NCI-H1694 (cell line): ENCODE measurements at regions not wholly inside any gene's neighbourhood (a gene's known extent, or its start where the extent isn't known, plus 50 kb on each side); places are given as distances from the start of the nearest gene placed in this dataset.

ENCODE experiments used
- DNase-seq: peaks from one replicate; lab custom pipeline; 2025; lab: John Stamatoyannopoulos, UW

DNA sequence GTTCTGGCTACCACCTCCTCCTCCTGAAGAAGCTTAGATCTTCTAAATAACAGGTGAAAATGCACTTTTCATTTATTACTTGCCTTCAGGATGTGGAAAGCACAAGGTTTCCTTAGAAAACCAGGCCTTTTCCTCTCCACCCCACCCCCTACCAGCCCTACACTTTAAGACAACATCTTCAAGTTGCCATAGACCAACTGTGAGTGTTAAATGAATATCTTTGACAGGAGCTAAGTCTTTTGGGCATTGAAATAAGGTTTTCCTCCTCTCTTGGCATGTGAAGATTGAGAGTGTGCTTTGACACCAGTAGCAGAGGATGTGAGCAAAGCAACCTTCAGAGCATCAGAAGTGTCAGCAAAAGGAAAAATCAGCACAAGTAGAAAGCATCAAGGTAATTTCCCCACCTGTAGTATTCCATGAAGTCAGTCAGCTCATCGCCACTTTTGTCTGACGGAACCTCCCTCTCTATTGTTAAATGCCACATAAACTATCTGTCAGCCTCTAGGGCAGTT lies 532.3 kb upstream of the MMS22L start:
- no peak for DNase-seq

GRCh38 chr6:97816526-97816925 lies 533.5 kb upstream of the MMS22L start:
- DNase-seq = no peak

GRCh38 chr6:97819710-97820109 lies 536.7 kb upstream of the MMS22L start:
- DNase-seq = no peak

DNA sequence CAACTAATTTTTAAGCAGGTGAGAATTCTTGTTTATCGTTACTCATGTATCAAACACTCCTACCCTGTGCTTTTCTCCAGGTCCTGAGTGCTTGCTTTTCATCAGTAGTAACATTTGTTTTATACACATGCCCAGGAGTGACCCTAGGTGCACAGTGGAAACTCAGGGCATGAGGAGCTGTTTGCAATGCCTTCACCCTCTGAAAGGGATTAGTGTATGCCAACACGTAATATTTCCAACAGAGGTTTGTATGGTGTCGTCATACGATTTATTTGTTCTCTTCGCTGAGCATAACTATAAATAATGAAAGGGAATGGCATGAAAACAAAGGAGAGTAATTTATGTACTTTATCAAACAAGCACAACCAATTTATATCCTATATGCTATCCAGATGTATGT lies 537.4 kb upstream of the MMS22L start:
- no peak for DNase-seq

GRCh38 chr6:97822632-97823031 lies 539.6 kb upstream of the MMS22L start:
- no peak for DNase-seq

DNA sequence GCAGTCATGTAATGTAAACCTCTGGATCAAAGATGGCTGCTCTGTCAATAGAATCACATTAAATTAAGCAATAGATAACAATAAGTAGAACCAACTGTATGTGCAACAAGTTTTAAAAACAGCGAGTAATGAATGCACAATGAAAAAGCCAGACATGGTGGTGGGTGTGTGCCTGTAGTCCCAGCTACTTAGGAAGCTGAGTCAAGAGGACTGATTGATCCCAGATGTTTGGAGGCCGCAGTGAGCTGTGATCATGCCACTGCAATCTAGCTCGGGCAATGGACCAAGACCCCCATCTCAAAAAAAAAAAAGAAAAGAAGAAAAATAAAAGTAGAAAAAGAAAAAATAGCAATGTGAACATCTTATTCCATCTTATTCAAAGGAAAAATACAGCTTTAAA lies 558.7 kb upstream of the MMS22L start:
- DNase-seq = no peak

GRCh38 chr6:97842521-97842920 lies 559.5 kb upstream of the MMS22L start:
- DNase-seq = no peak

- no peak for DNase-seq
Measured at GRCh38 chr6:97849390-97849789, 566.4 kb upstream of the MMS22L start.

GRCh38 chr6:97850458-97851212 lies 567.6 kb upstream of the MMS22L start:
- no peak for DNase-seq

GRCh38 chr6:97863697-97864096 lies 580.7 kb upstream of the MMS22L start:
- no peak for DNase-seq

DNA sequence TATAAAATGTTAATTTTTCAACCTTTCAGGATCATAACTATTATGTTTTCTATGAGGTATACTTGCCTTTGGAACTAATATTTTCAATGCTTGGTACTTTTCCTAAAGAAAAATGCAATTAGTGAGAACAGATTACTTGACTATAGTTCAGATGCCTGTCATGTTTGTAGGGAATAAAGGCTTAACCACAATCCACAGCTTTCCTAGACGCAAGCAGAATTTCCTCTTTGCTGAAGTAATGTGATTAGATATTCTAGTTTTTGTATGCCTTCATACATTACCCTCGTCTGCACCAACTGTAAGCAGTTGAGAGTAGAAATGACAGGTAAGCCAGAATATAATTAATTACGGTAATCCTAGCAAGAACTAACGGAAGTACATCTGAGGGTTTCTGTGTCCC lies 581.4 kb upstream of the MMS22L start:
- DNase-seq = no peak

GRCh38 chr6:97864826-97865225 lies 581.8 kb upstream of the MMS22L start:
- no peak for DNase-seq

GRCh38 chr6:97865612-97866011 lies 582.6 kb upstream of the MMS22L start:
- no peak for DNase-seq

DNA sequence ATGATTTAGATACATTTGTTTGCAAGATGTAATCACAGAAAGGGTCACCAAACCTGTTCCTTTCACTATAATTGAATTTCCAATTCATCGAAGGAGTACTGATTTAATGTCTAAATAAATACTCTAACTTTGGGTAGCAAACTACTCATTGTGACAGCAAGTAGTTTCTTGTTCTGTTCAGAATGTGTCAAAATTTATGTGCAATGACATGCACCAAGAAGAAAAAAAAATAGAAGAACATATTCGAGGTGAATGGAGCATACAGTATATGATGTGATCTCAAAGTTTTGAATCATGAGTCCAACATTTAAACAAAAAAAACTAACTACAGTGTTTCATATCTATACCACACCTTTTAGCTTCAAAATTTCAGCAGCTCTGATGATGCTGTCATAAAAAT lies 583.6 kb upstream of the MMS22L start:
- DNase-seq = no peak

DNA sequence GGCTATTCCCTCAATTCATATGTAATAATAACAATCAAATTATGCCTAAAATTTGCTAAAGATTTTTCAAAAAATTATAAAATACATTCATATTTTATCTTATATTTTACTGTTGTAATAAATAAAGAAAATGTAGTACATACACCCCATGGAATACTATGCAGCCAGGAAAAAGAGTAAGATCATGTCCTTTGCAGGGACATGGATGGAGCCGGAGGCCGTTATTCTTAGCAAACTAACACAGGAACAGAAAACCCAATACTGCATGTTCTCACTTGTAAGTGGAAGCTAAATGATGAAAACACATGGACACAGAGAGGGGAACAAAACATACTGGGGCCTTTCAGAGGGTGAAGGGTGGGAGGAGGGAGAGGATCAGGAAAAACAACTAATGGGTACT lies 584.2 kb upstream of the MMS22L start:
- DNase-seq = no peak

DNA sequence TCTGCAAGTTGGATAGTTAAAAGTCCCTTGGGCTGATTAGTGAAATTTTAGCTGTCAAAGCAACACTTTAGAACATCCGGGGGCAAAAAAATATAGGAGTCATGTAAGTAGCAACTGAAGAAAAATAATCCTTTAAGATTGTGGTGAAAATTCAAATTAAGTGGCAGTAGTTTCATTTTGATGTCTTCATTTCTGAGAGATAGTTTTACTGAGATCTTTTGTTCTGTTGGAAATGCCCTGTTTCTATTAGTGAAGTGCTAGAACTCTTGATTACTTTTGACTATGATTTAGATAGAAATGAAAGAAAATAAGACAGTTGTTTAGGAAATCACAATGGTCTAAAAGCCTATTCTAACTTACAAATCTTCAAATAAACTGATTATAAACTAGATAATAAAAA lies 587.3 kb upstream of the MMS22L start:
- no peak for DNase-seq

- no peak for DNase-seq
Measured at GRCh38 chr6:97876711-97877110, 593.7 kb upstream of the MMS22L start.

GRCh38 chr6:97882755-97883154 lies 599.7 kb upstream of the MMS22L start:
- no peak for DNase-seq

DNA sequence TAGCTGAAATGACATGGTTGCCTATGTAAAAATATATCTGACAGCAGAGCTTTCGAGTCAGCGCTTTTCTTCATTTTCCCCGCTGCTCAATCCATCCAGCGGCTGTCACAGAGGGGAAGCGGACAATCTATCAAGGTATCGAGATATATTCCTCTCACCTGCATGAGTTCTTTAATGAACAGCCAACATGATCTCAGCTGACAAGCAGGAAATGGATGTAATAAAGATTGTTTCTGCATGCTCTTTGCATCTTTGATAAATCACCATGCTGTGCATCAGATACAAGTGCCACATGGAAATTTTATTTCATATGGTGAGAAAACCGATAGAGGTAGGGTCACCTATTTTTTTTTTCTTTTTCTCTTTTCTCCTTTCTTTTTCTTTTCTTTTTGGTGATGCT lies 602.3 kb upstream of the MMS22L start:
- no peak for DNase-seq

GRCh38 chr6:97885828-97886227 lies 602.8 kb upstream of the MMS22L start:
- DNase-seq = no peak

DNA sequence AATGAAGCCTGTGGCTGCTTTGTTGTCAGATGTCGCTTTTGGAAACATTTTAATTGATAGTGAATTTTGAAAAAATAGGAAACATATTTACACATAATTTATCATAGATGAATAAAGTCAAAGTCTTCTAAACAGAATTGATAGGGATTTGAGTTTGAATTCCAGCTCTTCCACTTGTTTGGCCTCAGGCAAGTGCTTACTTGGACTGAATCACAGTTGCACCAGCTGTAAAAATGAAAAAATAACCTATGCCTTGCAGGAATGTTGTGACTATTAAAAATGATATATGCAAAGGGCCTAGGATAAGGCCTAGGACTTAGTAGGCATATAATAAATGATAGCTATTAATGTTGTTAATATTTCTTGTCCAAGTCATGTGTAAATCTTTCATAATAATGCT lies 618.5 kb upstream of the MMS22L start:
- DNase-seq = no peak

GRCh38 chr6:97909380-97909779 lies 626.4 kb upstream of the MMS22L start:
- no peak for DNase-seq

DNA sequence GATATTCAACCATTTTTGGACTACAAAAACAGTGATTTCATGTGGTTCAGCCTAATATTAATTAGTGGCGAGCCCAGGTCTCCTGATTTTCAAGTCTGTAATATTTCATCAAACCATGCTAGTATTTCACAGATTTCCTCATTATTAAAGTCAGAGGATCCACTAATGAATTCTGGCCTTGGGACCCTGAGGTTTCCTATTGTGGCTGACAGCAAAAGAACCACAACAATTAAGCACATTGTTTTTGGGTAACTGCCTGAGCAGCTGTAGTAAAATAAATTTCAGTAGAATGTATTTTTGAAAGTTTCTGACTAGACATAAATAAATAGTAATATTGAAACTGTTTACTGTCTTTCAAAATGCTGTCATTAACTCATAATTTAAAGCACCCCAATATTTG lies 630.7 kb upstream of the MMS22L start:
- DNase-seq = no peak

DNA sequence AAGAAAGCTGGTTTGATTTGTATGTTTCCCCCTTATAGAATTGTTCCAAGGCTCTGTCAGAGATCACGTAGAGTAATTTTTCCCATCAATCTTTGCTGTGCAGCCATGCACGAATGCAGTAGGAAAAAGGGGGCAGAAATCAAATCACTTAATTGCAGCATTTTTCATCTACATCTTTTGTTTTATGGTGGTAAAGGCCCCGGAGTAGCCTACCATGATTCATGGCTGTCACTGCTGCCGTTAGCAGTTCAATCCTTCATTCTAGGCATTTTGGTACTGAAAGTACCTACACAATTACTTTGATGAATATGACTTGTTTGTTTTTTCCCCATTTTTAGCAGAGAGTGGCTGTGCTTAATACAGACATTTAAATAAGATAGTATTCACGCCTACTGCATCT lies 631.9 kb upstream of the MMS22L start:
- DNase-seq = no peak
